ENCODE measurements at regions not wholly inside any gene's neighbourhood (a gene's known extent, or its start where the extent isn't known, plus 50 kb on each side); places are given as distances from the start of the nearest gene placed in this dataset.

DNA sequence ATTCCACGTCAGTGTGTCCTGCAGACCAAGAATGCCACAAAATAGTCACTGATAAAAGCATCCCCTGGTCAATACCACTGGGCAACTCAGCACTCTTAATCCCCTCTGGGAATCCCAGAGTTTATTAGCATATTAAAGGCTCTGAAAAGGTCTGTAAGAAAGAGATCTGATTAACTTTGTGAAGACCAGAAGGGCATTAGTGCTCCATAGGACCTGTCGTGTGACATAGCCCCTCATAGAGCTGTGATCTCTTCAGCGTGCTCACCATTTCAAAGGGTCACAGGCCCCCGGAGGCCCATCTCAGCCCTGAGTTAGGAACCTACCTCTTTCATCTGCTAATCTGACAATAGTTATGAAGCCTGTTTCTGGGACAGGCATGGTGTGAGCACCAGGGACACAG, 299.2 kb downstream of the MN1 start:
- DNase-seq (ENCODE audit: insufficient read length, low spot score): no peak
- FAIRE-seq: no peak
- TF ChIP-seq POLR2A (IDR thresholded peaks at IDR 0.05; ENCODE audit: low read depth, low read length): no peak

DNA sequence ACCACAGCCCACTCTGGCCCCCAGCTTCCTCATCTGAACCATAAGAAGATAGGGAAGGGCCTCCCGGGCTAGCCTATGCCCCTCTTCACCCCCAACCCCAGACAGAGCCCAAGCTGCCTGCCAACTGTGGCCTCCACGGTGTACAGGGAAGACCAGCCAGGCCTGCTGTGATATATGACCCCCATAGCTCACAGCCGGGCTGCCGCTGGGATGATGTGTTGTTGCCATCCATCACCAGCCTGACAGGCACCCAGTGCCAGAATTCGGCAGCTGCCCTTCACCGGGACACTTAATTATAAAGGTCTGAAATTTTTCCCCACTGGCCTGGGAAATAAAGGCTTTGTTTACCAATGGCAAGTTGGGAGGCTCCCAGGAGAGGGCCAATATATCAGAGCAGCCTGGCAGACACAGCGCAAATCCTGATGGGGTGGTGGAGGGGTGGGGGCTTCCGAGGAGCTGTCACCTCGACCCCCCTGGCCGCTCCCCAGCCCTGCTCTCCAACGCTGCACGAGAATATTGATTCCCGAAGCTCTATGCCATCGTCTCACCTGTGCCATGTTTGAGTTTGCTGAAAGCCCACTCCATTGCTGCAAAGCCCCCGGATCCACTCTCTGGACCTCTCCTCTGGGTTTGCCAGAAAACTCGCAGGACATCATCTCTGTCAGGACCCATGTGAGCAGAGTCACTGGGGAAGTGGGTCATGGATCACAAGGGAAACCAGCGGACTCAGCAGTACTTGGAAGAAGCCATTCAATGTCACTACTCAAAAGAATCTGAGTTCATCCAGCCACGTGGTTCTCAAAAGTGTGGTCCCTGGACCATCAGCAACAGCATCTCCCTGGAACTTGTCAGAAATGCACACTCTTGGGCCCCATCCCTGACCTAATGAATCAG, 296.9 kb downstream of the MN1 start:
- TF ChIP-seq POLR2A (IDR thresholded peaks at IDR 0.05; ENCODE audit: low read depth, low read length): no peak
- FAIRE-seq (no peak), DNase-seq (ENCODE audit: insufficient read length, low spot score) (no peak)

DNA sequence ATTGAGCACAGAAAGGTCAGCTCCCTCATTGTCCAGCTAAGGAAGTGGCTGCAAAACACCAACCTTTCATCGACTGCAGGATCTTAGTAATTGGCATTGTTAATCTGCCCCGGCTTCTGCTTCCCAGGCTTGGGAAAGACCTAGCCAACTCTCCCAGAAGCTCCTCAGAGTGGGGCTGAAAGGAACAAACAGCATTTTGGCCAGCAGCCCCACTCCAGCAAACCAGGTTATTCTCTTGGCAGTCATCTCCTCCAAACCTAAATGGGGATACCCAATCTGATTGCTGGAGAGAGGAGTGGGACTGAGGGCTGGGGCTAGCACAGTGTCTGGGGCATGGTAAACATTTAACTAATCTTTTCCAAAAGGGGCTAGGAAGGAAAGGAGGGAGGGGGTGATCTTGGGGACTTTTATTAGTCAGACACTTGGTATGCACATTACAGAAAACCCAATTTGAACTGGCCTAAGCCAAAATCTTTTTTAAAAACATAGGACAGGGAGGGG, 294.4 kb downstream of the MN1 start:
- TF ChIP-seq POLR2A (IDR thresholded peaks at IDR 0.05; ENCODE audit: low read depth, low read length): no peak
- DNase-seq (ENCODE audit: insufficient read length, low spot score): no peak
- FAIRE-seq: no peak

DNA sequence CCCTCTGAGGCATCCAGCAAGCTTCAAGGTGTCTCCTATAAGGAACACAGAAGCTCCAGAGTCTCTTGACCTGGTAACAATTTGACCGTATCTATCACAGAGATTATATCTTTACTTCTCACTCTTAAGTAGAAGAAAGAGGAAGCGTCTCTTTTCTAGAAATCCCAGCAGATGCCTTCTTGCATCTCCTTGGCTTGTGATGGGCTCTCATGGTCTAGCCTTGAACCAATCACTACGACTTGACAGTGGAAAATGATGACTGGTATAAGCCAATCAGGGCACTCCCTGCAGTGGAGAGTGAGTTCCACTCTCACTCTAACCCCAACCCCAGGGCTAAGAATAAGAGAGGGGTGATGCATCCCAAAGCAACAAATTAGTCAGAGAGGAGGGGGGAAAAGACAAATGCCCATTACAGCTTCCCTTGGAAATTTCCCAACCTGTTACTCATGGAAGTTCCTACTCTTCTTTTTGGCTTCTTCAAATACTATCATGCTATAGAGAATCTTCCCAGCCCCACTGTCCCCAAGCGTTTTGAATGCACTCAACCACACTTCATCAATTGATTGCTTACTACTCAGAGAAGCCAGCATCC, 293.5 kb downstream of the MN1 start:
- FAIRE-seq (no peak), DNase-seq (ENCODE audit: insufficient read length, low spot score) (no peak)
- no peak for TF ChIP-seq POLR2A (IDR thresholded peaks at IDR 0.05; ENCODE audit: low read depth, low read length)

DNA sequence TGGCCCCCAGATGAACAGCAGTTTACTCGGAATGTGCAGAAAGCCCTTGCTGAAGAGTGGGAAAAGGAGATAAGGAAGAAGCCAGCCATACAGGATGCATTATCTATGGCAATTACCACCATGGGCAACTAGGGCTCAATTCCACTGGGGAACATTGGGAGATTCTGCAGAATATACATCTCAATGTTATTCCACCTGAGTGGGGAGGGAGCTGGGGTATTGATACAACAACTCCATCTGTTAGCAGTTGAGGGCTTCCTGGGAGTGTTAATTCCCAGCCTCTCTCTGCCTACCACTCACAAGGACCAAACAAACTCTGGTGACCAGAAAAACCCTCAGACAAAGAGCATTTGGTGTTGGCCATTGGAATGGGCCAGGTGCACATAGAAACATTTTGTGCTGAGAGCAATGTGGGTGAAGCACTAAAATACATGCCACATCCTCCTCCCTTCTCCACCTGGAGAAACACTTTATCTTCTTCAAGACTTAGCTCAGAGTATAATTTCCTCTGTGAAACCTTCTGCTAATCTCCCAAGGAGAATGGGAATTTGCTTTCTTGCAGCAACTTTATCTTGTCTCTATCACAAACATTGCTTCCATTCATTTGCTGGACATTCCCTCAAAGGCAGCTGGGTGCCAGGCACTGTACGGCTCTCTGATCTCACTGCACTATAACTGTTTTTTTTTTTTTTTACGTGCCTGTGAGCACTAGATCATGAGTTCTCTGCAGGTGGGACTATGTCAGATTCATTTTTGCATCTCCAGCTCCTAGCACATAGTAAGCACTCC, 292.2 kb downstream of the MN1 start:
- no peak for DNase-seq (ENCODE audit: insufficient read length, low spot score)
- no peak for TF ChIP-seq POLR2A (IDR thresholded peaks at IDR 0.05; ENCODE audit: low read depth, low read length)
- FAIRE-seq: no peak

DNA sequence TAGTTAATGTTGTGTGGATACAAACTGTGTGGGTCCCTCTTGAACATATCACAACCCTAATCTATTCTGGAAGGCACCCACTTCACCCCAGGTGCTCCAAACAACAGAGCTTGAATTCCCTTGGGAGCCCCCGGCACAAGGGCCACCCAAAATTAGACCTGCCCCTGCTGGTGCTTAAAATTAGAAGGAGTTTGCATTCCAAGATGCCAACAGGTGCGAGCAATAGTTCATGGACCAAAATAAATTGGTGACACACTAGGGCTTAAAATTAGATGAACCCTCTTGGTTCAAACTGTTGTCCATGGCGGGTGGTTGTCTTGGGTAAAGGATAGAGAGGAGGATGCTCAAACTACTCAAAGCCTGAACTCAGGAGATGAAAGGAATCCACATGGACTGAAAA, 291.5 kb downstream of the MN1 start:
- no peak for TF ChIP-seq POLR2A (IDR thresholded peaks at IDR 0.05; ENCODE audit: low read depth, low read length)
- no peak for DNase-seq (ENCODE audit: insufficient read length, low spot score)
- no peak for FAIRE-seq

DNA sequence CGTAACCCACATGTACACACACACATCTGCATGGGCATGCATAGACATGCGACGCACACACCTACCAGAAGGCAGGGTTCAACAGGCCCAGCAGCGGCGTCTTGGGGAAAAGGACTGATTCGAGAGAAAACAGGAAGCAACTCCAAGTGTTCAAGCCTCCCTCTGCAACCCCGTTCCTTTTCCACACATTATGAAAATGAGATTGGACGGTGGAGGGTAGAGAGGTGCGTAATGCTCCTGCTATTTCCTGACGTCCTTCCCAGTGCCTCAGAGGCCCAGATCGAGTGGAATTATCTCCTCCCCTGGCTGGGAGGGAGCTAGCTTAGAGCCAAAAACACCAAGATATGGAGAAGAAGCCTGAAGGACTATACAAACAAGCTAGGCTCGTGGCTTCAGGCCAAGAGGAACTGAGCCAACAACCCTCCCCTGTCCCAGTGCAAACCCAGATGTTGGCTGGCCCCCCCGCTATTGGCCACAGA, 289.2 kb downstream of the MN1 start:
- FAIRE-seq (peak; percentile 96), DNase-seq (ENCODE audit: insufficient read length, low spot score) (peak; percentile 65)
- TF ChIP-seq POLR2A (IDR thresholded peaks at IDR 0.05; ENCODE audit: low read depth, low read length): no peak

DNA sequence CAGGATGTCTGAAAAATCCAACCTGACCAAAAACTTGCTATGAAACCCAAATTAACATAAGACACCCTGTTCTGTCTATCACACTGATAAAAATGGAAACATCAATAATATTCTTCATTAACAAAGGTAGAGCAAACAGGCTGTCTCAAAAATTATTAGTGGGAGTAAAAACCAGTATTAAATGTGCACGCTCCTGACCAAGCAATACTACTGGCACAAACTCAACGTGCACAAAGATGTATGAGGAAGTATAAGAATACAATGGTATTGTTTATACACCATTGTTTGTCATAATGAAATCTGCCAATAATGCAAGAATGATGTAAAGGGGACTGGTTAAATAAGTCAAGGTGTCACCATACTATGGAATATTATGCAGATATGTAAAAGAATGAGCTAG, 288.5 kb downstream of the MN1 start:
- no peak for TF ChIP-seq POLR2A (IDR thresholded peaks at IDR 0.05; ENCODE audit: low read depth, low read length)
- FAIRE-seq (no peak), DNase-seq (ENCODE audit: insufficient read length, low spot score) (no peak)

DNA sequence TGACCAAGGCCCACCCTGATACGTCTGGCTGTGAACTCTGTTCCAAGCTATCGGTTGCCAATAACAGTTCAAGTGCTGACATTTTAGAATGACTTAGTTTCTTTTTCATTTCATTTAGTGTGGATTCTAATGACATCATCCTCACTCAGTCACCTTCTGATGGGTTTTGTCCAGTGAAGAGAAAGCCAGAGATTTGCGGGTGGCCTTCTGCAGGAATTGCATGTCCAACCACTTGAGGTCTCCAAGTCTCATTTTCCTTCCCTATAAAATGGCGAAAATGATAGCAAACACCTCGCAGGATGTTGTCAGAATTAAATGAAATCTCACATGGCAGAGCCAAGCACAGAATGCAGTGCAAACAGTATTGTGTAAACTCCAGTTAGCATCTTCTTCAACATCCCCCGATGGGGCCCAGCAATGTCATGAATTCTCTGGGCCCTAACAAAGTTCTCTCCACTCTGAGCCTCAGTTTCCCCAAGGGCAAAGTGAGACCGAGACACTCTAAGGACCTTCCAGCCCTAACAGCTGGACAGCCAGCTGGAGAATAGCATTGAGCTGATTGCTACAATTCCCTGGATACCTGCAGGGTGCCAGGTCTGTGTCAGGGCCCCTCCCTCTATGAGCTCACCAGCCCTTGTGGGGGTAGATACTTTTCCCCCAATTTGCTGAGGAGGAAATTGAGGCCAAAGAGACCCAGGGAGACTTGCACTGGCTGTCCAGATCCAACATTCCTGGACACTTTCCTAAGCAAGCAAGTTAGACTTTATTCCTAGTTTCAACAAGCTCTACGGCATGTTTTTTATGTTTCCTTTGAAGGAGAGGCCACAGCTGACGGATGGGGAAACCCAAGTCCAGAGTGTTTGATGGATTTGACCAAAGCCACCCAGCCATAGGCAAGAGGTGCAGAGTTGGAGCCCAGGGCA, 286.7 kb downstream of the MN1 start:
- DNase-seq (ENCODE audit: insufficient read length, low spot score) (no peak), FAIRE-seq (no peak)
- TF ChIP-seq POLR2A (IDR thresholded peaks at IDR 0.05; ENCODE audit: low read depth, low read length): no peak

DNA sequence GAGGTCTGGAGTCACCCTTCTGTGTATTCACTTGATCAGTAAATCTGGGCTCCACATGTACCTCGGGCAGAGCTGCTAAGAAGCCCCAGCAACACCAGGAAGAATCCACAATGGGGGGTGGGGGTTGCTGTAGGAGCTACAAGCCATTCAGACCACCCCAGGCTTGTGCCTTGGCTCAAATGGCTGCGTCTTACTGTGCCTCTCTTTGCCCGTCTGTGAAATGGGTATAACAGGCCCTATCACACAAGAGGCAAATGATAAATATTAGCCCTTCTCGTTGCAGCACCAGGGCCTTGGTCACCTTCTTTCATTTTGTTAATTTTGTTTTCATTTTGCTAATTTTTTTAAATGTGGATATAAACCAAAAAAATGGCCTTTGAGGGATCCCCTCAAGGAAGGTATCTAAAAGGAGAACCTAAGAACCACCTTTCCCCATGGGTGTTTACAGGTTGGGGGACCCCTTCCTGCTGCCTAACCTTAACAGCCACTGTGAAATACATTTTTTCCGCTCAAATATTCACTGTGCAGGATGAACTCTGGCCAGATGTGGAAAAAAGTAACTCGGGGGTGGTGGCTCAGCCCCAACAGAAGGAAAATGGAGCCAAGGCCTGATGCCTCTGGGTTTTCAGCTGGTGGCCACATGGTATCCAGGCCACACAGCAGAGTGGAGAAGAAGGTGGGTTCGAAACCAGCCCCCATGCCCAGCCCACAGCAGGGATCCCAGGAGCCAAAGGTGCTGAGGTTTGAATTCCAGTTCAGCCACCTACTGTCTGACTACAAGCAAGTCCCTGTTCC, 284.0 kb downstream of the MN1 start:
- DNase-seq (ENCODE audit: insufficient read length, low spot score) (no peak), FAIRE-seq (no peak)
- no peak for TF ChIP-seq POLR2A (IDR thresholded peaks at IDR 0.05; ENCODE audit: low read depth, low read length)

DNA sequence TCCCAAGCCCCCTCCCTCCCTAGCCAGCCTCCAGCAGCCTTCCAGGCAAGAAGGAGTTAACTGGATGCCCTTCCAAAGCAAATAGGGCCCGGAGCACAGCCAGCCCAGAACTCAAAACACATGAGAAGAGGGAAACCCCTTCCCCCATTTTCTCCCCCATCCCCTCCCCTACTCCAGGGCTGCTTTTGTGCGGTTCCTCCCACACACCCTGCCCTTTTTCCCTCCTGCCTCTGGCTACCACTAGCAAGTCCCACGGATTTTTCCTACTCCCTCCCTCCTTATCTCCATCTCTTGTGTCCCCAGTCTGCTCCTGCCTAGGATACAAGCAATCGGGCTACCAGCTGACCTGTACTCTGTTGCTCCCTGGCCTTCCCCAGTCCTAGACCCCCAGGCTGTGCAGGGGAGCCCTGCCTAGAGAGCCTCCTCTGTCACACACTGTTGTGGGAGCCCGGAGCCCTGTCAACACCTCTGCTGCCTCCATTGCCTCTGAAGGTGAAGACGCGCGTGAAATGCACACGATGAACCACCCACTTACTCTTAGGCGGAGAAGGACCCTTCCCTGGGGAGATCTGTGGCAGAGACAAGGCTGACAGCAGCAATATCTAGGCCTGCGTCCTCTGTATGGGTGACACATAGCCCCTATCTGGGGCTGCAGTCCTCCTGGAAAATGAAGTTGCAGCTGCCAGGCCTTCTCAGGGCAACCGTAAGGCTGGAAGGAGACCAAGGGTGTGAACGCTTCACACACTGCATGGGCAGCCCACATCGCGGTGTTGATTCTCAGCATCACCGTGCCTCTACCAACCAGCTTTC, 282.8 kb downstream of the MN1 start:
- TF ChIP-seq POLR2A (IDR thresholded peaks at IDR 0.05; ENCODE audit: low read depth, low read length): no peak
- DNase-seq (ENCODE audit: insufficient read length, low spot score): no peak
- no peak for FAIRE-seq

DNA sequence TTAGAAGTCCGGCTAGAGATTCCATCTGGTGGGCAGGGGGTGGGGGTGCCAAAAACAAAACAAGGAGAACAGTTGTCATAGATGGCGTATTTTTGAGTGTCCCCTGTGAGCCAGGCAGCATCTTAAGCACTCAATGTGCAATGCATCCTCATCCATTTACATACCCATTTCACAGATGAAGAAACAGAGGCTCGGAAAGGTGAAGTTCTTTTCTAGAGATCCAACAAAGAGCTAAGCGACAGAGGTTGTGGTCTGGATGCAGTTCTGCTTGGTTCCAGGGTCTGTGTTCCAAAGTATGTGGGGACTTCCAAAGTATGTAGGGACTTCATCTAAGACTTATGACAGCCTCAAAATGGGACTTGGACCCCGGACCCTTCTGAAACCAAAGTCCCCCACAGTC, 277.8 kb downstream of the MN1 start:
- FAIRE-seq (no peak), DNase-seq (ENCODE audit: insufficient read length, low spot score) (no peak)
- TF ChIP-seq POLR2A (IDR thresholded peaks at IDR 0.05; ENCODE audit: low read depth, low read length): no peak
